ENCODE measurements at regions not wholly inside any gene's neighbourhood (a gene's known extent, or its start where the extent isn't known, plus 50 kb on each side); places are given as distances from the start of the nearest gene placed in this dataset.
"Not testable (repeated sequence)": the region's sequence is repeated elsewhere in the genome, so short reads cannot be mapped to it uniquely, and the experiment has no call there.

DNA sequence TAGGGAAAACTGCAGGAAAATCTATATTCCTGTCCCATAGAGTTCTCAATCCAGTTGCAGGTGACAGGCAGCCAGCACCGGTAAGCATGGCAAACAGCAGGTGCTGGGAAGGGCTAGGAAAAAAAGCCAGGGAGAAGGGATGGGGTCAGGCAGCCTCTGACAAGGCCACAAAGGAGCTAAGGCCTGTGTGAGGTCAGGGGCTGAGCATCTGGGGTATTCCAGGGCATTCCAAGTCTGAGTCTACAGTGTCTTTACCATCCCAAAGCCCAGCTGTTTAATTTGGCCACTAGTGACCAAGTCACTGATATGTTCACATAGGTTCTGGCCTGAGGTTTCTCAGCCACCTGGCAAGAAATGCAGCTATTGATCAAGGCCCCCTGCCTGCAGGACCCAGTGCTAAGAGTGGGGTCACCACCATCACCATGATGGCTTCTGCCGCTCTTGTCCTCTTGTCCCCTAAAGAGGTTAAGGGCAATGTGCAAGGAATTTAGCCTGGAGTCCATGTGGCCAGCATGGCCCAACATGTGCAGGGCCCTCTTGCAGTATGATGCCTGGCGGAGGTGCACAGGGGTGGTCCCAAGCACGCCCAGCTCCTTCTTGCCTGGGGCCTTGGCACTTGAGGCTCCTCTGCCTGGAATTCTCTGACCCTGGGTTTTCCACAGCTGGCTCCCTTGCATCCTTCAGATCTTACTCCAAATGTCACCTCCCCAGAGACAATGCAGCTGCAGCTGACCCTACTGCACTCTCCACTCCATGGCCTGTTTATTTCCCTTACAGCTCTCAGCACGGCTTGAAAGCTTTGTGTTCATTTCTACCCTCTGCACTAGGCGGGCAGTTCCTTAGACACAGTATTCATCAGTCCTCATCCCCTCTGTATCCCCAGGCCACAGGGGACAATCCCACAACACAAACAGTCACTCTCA, 213.1 kb downstream of the MSX2 start:
- Histone ChIP-seq H3K9me2 (replicated peaks; ENCODE audit: control insufficient read depth, low read length) (no peaks in the 10 kb centered on the region), H3K36me3 (ENCODE audit: control insufficient read depth, low read length) (no peaks in the 10 kb centered on the region), H3K4me1 (ENCODE audit: control insufficient read depth, low read length) (no peaks in the 10 kb centered on the region), H3K4me3 (ENCODE audit: low read length) (no peak overlapping the region), H3K9me3 (ENCODE audit: control insufficient read depth, insufficient read depth, low read length) (no peaks in the 10 kb centered on the region), H3F3A (ENCODE audit: control insufficient read depth, insufficient read depth) (no peaks in the 10 kb centered on the region), H3K79me2 (ENCODE audit: control insufficient read depth, low read length) (no peaks in the 10 kb centered on the region), H3K4me2 (ENCODE audit: low read length) (no peak overlapping the region), H4K20me1 (ENCODE audit: control insufficient read depth, insufficient read depth, low read depth, low read length) (no peaks in the 10 kb centered on the region), H3K27me3 (ENCODE audit: control insufficient read depth, low read length) (no peaks in the 10 kb centered on the region), H3K27ac (ENCODE audit: low read depth, low read length) (no peak overlapping the region)
- TF ChIP-seq CTCF (IDR thresholded peaks at IDR 0.05; ENCODE audit: low read depth, low read length, poor library complexity, severe bottlenecking), result no peak
- no peak for TF ChIP-seq EZH2phosphoT487 (IDR thresholded peaks at IDR 0.05; ENCODE audit: borderline replicate concordance, low read length)

DNA sequence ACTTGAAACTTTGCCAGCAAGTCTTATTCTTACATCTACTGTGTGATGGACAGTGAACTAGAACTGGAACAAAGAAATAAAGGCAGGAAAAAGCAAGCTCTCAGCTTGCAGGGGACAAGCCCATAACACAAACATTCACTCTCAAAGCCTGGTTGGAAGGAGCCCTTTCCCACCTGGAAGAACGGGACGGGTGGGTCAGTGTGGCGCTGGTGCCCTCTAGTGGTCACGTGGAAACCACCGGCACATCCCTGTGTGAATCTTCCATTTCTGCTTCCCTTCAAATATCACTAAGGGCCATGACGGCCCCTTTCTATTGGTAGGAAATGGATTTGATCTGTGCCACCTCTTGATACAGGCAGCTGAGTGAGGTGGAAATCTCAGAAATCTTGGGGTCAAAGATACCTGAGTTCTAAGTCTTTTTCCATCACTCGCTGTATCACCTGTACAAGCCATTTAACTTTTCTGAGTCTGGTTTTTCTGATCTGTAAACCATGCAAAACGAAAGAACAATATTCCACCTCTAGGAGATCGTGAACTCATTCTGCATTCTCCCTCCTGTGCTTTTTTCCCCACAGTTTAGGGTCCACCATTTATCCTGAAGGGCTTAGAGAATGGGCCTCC, 211.6 kb downstream of the MSX2 start:
- H3K4me3 ChIP-seq (ENCODE audit: low read length), result no peak overlapping the region

DNA sequence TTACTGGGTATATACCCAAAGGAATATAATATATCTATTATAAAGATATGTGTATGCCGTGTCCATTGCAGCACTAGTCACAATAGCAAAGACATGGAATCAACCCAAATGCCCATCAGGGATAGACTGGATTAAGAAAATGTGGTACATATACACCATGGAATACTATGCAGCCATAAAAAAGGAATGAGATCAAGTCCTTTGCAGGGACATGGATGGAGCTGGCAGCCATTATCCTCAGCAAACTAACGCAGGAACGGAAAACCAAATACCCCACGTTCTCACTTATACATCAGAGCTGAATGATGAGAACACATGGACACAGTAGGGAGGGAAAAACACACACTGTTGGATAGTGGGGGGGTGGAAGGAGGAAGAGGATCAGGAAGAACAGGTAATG, 206.7 kb downstream of the MSX2 start:
- not testable (repeated sequence) for H3K36me3 ChIP-seq (ENCODE audit: control insufficient read depth, low read length); H3K9me3 ChIP-seq (ENCODE audit: control insufficient read depth, insufficient read depth, low read length); H3K27ac ChIP-seq (ENCODE audit: low read depth, low read length); H3K4me1 ChIP-seq (ENCODE audit: control insufficient read depth, low read length); H3K27me3 ChIP-seq (ENCODE audit: control insufficient read depth, low read length); H3K79me2 ChIP-seq (ENCODE audit: control insufficient read depth, low read length); H3K9me2 ChIP-seq (replicated peaks; ENCODE audit: control insufficient read depth, low read length); H3K4me3 ChIP-seq (ENCODE audit: low read length); H3F3A ChIP-seq (ENCODE audit: control insufficient read depth, insufficient read depth); H4K20me1 ChIP-seq (ENCODE audit: control insufficient read depth, insufficient read depth, low read depth, low read length); H3K4me2 ChIP-seq (ENCODE audit: low read length)

More for the DNA sequence above, 211.6 kb downstream of the MSX2 start:
- no peaks in the 10 kb centered on the region for H3F3A ChIP-seq (ENCODE audit: control insufficient read depth, insufficient read depth)
- no peaks in the 10 kb centered on the region for H3K9me2 ChIP-seq (replicated peaks; ENCODE audit: control insufficient read depth, low read length)
- H3K4me2 ChIP-seq (ENCODE audit: low read length), result no peak overlapping the region
- H3K36me3 ChIP-seq (ENCODE audit: control insufficient read depth, low read length), result no peaks in the 10 kb centered on the region
- no peak overlapping the region for H3K27ac ChIP-seq (ENCODE audit: low read depth, low read length)
- H3K4me1 ChIP-seq (ENCODE audit: control insufficient read depth, low read length), result no peaks in the 10 kb centered on the region
- no peaks in the 10 kb centered on the region for H3K79me2 ChIP-seq (ENCODE audit: control insufficient read depth, low read length)
- TF ChIP-seq EZH2phosphoT487 (IDR thresholded peaks at IDR 0.05; ENCODE audit: borderline replicate concordance, low read length) (no peak), CTCF (IDR thresholded peaks at IDR 0.05; ENCODE audit: low read depth, low read length, poor library complexity, severe bottlenecking) (peak; percentile 92)
- H4K20me1 ChIP-seq (ENCODE audit: control insufficient read depth, insufficient read depth, low read depth, low read length), result no peaks in the 10 kb centered on the region
- H3K9me3 ChIP-seq (ENCODE audit: control insufficient read depth, insufficient read depth, low read length), result no peaks in the 10 kb centered on the region
- H3K27me3 ChIP-seq (ENCODE audit: control insufficient read depth, low read length), result no peaks in the 10 kb centered on the region

DNA sequence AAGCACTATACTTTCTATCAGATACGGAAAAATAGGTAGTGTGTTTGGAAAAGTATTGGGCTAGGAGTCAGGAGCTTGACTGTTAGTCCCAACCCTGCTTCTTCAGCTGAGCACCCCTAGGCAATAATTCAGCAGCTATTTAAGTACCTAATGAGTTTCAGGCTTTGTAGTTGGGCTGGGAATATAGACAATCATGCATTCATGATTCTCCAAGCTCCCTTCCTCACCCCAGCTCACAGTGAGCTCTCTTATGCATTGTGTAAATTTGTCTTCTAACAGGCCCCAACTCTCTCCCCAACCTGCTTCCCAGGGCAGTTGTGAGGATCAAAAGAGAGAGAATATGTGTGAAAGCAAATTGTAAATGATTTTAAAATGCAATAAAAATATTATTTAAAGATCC, 201.2 kb downstream of the MSX2 start:
- Histone ChIP-seq H3K4me2 (ENCODE audit: low read length) (no peak overlapping the region), H3K9me2 (replicated peaks; ENCODE audit: control insufficient read depth, low read length) (no peaks in the 10 kb centered on the region)

More for the DNA sequence above, 201.2 kb downstream of the MSX2 start:
- H3F3A ChIP-seq (ENCODE audit: control insufficient read depth, insufficient read depth), result no peaks in the 10 kb centered on the region
- H3K27ac ChIP-seq (ENCODE audit: low read depth, low read length), result no peak overlapping the region
- TF ChIP-seq EZH2phosphoT487 (IDR thresholded peaks at IDR 0.05; ENCODE audit: borderline replicate concordance, low read length) (no peak), CTCF (IDR thresholded peaks at IDR 0.05; ENCODE audit: low read depth, low read length, poor library complexity, severe bottlenecking) (no peak)
- no peaks in the 10 kb centered on the region for H4K20me1 ChIP-seq (ENCODE audit: control insufficient read depth, insufficient read depth, low read depth, low read length)
- no peaks in the 10 kb centered on the region for H3K27me3 ChIP-seq (ENCODE audit: control insufficient read depth, low read length)
- no peaks in the 10 kb centered on the region for H3K36me3 ChIP-seq (ENCODE audit: control insufficient read depth, low read length)
- no peak overlapping the region for H3K4me3 ChIP-seq (ENCODE audit: low read length)
- H3K4me1 ChIP-seq (ENCODE audit: control insufficient read depth, low read length), result no peaks in the 10 kb centered on the region
- no peaks in the 10 kb centered on the region for H3K79me2 ChIP-seq (ENCODE audit: control insufficient read depth, low read length)
- no peaks in the 10 kb centered on the region for H3K9me3 ChIP-seq (ENCODE audit: control insufficient read depth, insufficient read depth, low read length)

Measured in DOHH2 (cell line).